ENCODE measurements at regions not wholly inside any gene's neighbourhood (a gene's known extent, or its start where the extent isn't known, plus 50 kb on each side); places are given as distances from the start of the nearest gene placed in this dataset.
"Not testable (repeated sequence)": the region's sequence is repeated elsewhere in the genome, so short reads cannot be mapped to it uniquely, and the experiment has no call there.

- H3K4me1 ChIP-seq: no peaks in the 10 kb centered on the region
- intact Hi-C loops (cut with DNase I; ENCODE audit: low total_unique reads): no loop called here
- H3K27ac ChIP-seq: no peak overlapping the region
- H3K36me3 ChIP-seq: no peaks in the 10 kb centered on the region
- H3K27me3 ChIP-seq: no peaks in the 10 kb centered on the region
- no peak overlapping the region for H3K4me3 ChIP-seq
- TF ChIP-seq POLR2A (IDR thresholded peaks at IDR 0.05) (no peak), POLR2AphosphoS5 (IDR thresholded peaks at IDR 0.05) (no peak)
- TF ChIP-seq, protein P1, sequence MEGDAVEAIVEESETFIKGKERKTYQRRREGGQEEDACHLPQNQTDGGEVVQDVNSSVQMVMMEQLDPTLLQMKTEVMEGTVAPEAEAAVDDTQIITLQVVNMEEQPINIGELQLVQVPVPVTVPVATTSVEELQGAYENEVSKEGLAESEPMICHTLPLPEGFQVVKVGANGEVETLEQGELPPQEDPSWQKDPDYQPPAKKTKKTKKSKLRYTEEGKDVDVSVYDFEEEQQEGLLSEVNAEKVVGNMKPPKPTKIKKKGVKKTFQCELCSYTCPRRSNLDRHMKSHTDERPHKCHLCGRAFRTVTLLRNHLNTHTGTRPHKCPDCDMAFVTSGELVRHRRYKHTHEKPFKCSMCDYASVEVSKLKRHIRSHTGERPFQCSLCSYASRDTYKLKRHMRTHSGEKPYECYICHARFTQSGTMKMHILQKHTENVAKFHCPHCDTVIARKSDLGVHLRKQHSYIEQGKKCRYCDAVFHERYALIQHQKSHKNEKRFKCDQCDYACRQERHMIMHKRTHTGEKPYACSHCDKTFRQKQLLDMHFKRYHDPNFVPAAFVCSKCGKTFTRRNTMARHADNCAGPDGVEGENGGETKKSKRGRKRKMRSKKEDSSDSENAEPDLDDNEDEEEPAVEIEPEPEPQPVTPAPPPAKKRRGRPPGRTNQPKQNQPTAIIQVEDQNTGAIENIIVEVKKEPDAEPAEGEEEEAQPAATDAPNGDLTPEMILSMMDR (IDR thresholded peaks at IDR 0.05): no peak
- no peak for DNase-seq (ENCODE audit: low spot score in 2 of 2)
- no peaks in the 10 kb centered on the region for H3K9me3 ChIP-seq
Observed at GRCh38 chr13:100789968-100790367, 115.4 kb upstream of the TMTC4 start.

DNA sequence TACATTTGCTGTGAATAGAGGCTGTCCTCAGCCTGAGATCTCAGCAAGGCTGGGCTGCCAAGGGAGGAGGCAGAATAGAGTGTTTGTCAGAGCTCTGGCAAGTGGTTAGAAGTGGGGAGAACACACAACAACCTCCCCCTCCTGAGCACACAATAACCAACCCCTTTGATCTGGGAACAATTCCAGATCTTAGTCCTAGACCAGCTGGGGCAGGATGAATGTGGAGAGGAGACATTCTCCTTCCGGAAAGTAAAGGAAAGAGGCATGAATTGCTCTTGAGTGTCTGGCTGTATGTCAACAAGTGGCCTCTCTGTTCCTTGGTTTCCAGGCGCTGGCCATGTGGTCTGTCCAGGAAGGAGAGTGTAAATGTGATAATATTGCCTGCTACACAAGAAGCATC lies 114.9 kb upstream of the TMTC4 start:
- Histone ChIP-seq H3K4me3 (no peak overlapping the region), H3K36me3 (no peaks in the 10 kb centered on the region), H3K9me3 (no peaks in the 10 kb centered on the region), H3K27ac (peak overlapping the region in 1 of 2 donors; percentile 32), H3K4me1 (no peaks in the 10 kb centered on the region), H3K27me3 (no peaks in the 10 kb centered on the region)
- TF ChIP-seq POLR2AphosphoS5 (IDR thresholded peaks at IDR 0.05): no peak
- TF ChIP-seq POLR2A (IDR thresholded peaks at IDR 0.05): no peak
- TF ChIP-seq, protein P1 (IDR thresholded peaks at IDR 0.05): no peak
- DNase-seq (ENCODE audit: low spot score in 2 of 2): no peak
- intact Hi-C loops (cut with DNase I; ENCODE audit: low total_unique reads): no loop called here

- intact Hi-C loops (cut with DNase I; ENCODE audit: low total_unique reads): no loop called here
- Histone ChIP-seq H3K27me3 (no peaks in the 10 kb centered on the region), H3K27ac (no peak overlapping the region), H3K36me3 (no peaks in the 10 kb centered on the region), H3K4me3 (no peak overlapping the region), H3K4me1 (no peaks in the 10 kb centered on the region), H3K9me3 (no peaks in the 10 kb centered on the region)
- DNase-seq (ENCODE audit: low spot score in 2 of 2): no peak
- no peak for TF ChIP-seq POLR2AphosphoS5 (IDR thresholded peaks at IDR 0.05)
- no peak for TF ChIP-seq POLR2A (IDR thresholded peaks at IDR 0.05)
- TF ChIP-seq, protein P1 (IDR thresholded peaks at IDR 0.05): no peak
Observed at GRCh38 chr13:100789025-100789424, 114.4 kb upstream of the TMTC4 start.

GRCh38 chr13:100788540-100788939 lies 113.9 kb upstream of the TMTC4 start:
- Histone ChIP-seq H3K27ac (no peak overlapping the region), H3K4me1 (no peaks in the 10 kb centered on the region), H3K4me3 (no peak overlapping the region), H3K27me3 (no peaks in the 10 kb centered on the region), H3K9me3 (no peaks in the 10 kb centered on the region), H3K36me3 (no peaks in the 10 kb centered on the region)
- DNase-seq (ENCODE audit: low spot score in 2 of 2): no peak
- TF ChIP-seq, protein P1 (IDR thresholded peaks at IDR 0.05): no peak
- TF ChIP-seq POLR2A (IDR thresholded peaks at IDR 0.05): no peak
- no peak for TF ChIP-seq POLR2AphosphoS5 (IDR thresholded peaks at IDR 0.05)
- intact Hi-C loops (cut with DNase I; ENCODE audit: low total_unique reads): no loop called here

DNA sequence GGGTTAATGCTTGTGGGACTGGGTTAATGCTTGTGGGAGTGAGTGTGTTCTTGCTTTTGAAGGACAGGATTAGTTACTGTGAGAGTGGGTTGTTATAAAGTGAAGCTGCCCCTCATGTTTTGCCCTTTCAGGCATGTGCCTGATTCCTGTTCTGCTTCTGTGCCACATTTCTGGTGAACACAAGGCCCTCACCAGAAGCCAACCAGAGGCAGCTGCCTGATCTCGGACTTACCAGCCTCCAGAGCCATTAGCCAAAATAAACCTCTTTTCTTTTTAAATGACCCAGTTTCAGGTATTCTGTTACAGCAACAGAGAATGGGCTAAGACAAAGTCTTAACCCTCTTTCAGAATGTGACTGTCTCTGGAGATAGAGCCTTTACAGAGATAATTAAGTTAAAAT lies 113.3 kb upstream of the TMTC4 start:
- no peak for DNase-seq (ENCODE audit: low spot score in 2 of 2)
- Histone ChIP-seq H3K27me3 (no peaks in the 10 kb centered on the region), H3K4me3 (no peak overlapping the region), H3K27ac (no peak overlapping the region), H3K36me3 (no peaks in the 10 kb centered on the region), H3K9me3 (no peaks in the 10 kb centered on the region), H3K4me1 (no peaks in the 10 kb centered on the region)
- intact Hi-C loops (cut with DNase I; ENCODE audit: low total_unique reads): no loop called here
- TF ChIP-seq POLR2AphosphoS5 (IDR thresholded peaks at IDR 0.05): no peak

DNA sequence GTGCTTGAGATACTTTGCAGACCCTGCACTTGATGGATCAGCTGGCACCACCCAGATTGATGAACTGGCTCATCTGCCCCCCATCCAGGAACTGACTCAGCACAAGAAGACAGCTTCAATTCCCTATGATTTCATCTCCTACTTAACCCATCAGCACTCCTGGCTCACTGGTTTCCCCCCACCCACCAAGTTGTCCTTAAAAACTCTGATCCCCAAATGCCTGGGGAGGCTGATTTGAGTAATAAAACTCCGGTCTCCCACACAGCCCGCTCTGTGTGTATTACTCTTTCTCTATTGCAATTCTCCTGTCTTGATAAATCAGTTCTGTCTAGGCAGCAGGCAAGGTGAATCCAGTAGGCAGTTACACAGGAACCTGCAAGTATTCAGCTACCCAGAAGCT lies 102.1 kb upstream of the TMTC4 start:
- H3K4me3 ChIP-seq; H3K9me3 ChIP-seq; H3K27ac ChIP-seq; DNase-seq (ENCODE audit: low spot score in 2 of 2); H3K4me1 ChIP-seq; intact Hi-C loops (cut with DNase I; ENCODE audit: low total_unique reads); H3K36me3 ChIP-seq; H3K27me3 ChIP-seq: not testable (repeated sequence)
